GM18508 (cell line): ENCODE measurements at regions not wholly inside any gene's neighbourhood (a gene's known extent, or its start where the extent isn't known, plus 50 kb on each side); places are given as distances from the start of the nearest gene placed in this dataset.
"Not testable (repeated sequence)": the region's sequence is repeated elsewhere in the genome, so short reads cannot be mapped to it uniquely, and the experiment has no call there.

ENCODE experiments used
- ATAC-seq: cut with Tn5 transposase; IDR thresholded peaks from one replicate; pipeline ENCODE4 v1.9.1; 2021; ENCODE audit warnings: moderate number of reproducible peaks; ENCODE audit not compliant: insufficient read depth, unreplicated experiment

DNA sequence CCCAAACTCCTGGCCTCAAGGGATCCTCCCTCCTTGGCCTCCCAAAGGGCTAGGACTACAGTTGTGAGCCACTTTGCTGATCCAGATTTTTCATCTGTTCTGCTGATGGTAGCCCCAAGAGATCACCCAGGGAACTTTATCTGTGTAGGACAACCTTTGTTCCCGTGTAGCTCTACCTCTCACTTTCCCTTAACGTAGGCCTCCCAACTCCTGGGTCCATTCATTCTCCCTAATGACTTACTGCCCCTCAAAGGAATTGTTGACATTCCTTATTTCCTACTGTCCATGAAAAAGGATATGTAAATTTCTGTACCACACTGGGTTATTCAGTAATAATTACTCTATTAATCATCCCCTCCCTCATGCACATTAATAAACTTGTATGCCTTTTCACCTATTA, 51.0 kb upstream of the PHF24 start:
- ATAC-seq, result no peak

DNA sequence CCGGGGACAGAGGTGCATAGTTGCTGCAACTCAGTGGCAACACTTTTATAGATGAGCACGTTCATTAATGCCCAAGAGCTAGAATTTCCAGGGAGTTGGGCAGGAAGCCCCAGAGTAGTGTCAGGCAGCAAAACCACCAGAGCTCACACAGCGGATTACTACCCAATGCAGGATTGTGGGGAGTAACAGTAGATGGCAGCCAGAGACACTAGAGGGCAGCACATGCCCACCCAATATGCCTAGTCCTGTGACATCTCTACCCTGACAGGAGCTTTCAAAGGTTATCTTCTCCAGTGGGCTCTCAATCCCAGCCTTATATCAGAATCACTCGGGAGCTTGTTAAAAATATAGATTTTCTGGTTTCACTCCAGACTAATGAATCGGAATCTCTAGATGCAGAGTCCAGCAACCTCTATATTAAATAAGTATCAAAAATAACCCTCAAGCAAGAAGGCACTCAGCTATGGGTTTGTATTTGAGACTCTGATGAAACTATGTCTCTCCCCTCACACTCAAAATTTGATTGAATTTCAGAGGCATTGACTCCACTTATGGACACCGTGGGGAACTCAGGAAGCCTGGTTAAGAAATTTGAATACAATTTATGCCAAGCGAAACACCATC, 58.4 kb upstream of the PHF24 start:
- no peak for ATAC-seq

GRCh38 chr9:34898846-34899245, 59.2 kb upstream of the PHF24 start:
- ATAC-seq, result no peak

GRCh38 chr9:34896112-34896511, 62.0 kb upstream of the PHF24 start:
- ATAC-seq, result no peak

- ATAC-seq, result no peak
Observed at GRCh38 chr9:34892886-34893285, 65.2 kb upstream of the PHF24 start.

GRCh38 chr9:34891386-34891785, 66.7 kb upstream of the PHF24 start:
- ATAC-seq, result no peak

DNA sequence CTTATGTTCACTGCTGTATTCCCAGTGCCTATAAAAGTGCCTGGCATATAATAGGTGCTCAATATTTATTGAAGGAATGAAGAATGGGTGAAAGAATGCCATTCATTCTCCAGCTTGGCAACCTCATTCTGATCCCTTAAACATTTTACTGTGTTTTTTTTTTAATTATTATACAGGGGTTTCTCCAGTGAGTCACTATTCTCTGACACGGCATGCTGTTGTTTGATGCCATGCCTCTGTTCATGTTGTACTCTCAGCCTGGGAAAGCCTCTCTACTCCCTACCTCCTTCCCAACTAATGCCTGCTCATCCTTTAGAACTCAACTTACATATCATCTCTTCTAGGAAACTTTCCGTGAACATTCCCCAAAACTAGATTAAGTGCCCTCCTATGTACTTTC, 70.2 kb upstream of the PHF24 start:
- ATAC-seq, result no peak

GRCh38 chr9:34884747-34885189, 73.3 kb upstream of the PHF24 start:
- peak; percentile 76 for ATAC-seq

DNA sequence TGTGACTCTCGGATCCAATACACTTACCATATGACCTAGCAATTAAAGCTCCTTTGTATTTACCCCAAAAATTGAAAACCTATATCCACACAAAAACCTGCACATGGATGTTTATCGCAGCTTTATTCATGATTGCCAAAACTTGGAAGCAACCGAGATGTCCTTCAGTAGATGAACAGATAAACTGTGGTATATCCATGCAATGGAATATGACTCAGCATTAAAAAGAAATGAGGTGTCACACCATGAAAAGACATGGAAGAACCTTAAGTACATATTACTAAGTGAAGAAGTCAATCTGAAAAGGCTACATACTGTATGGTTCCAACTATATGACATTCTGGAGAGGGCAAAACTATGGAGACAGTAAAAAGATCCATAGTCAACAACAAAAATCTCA, 82.0 kb upstream of the PHF24 start:
- no peak for ATAC-seq

DNA sequence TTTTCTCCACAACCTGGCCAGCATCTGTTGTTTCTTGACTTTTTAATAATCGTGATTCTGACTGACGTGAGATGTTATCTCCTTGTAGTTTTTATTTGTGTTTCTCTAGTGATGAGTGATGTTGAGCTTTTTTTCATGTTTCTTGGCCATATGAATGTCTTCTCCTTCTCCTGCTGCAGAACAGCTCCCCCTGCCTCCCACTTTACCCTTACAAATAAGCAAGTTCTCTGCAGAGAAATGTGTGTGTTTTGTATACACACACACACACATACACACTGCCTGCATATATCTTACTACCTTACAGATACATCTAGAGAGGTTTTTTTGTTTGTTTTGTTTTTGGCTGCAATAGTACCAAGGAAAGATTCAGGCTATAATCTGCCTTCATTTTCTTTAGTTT, 88.7 kb upstream of the PHF24 start:
- ATAC-seq, result no peak

- no peak for ATAC-seq
Observed at GRCh38 chr9:34866614-34867013, 91.5 kb upstream of the PHF24 start.

DNA sequence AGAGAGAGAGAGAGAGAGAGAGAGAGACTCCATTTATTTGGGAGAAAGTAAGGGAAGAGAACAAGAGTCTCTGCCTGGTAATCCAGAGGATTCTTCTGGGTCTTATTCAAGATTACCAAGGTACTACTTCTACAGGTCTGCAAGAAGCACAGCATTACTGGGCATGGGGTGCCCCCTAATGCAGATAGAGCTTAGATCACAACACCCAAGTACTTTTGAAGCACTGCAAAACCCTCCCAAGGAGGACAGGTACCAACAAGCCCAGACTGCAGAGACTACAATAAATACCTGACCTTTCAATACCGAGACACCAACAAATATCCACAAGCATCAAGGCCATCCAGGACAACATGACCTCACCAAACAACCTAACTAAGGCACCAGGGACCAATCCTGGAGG, 94.7 kb upstream of the PHF24 start:
- ATAC-seq, result no peak

DNA sequence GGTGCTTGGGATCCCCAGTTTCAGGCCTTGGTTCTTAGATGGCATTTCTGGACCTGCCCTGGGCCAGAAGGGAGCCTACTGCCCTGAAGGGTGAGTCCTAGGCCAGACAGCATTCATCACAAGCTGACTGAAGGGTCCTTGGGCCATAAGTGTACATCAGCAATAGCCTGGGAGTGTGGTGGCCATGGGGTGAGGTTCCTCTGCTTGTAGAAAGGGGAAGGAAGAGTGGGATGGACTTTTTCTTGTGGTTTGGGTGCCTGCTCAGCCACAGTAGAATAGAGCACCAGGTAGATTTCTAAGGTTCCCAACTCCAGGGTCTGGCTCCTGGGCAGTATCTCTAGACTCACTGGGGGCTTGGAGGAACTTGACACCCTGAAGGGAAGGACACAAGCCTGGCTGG, 95.2 kb upstream of the PHF24 start:
- ATAC-seq, result no peak

- no peak for ATAC-seq
Observed at GRCh38 chr9:34862043-34862442, 96.0 kb upstream of the PHF24 start.

- ATAC-seq, result not testable (repeated sequence)
Observed at GRCh38 chr9:34855016-34855415, 103.1 kb upstream of the PHF24 start.

DNA sequence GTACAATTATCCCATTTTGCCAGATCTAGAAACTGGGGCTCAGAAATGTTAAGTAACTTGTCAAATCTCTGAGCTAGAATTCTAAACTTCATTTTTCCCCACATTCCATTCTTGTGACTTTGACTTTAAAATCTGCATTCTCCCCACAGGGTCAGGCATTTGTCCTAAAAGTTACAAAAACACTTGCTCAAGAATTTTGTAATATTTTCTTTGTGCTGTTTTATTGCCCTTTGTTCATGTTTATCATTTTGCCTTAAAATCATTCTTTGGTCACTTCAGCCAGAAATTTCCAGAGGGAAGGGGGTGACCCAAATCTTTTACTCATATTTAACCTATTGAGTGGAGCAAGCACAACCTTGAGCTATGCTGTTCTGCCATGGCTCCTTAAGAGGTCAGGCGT, 120.1 kb upstream of the CCL21 start:
- ATAC-seq, result no peak

GRCh38 chr9:34826999-34827538, 117.1 kb upstream of the CCL21 start:
- no peak for ATAC-seq

DNA sequence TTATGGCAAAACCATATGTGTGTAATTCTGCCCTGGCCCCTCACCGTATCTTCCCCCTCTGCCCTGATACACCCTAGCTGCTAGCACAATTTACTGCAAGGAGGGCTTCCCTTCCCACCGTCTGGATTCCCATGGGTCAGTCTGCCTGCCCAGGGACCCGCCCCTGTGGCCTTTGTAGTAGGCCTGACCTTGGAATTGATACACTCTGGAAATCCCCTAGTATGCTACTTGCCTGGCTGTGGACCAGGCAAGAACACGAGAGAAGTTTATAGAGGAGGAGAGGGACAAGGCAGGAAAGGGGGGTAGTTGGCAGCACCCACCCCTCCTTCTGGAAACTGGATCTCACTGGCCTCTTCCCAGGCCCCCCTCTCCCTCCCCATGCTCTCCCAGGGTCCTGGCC, 115.8 kb upstream of the CCL21 start:
- ATAC-seq, result no peak

GRCh38 chr9:34823778-34824177, 113.8 kb upstream of the CCL21 start:
- ATAC-seq, result no peak

DNA sequence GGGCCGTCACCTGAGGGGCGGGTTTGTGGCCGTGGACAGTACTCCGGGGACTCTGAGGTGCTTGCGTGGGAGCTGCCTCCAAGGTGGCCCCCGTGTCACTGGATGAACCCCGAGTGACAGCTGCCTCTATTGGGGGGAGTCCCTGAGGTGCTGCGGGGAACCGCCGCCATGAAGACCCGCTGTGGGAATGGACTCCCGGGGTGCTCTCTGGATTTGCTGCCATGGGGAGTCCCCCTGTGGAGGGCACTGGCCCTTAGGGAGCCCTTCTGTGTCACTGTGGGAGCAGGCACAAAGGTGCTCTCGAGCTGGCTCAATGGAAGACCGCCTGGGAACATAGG, 100.2 kb upstream of the CCL21 start:
- no peak for ATAC-seq

- ATAC-seq, result no peak
Observed at GRCh38 chr9:34809504-34810186, 99.7 kb upstream of the CCL21 start.

DNA sequence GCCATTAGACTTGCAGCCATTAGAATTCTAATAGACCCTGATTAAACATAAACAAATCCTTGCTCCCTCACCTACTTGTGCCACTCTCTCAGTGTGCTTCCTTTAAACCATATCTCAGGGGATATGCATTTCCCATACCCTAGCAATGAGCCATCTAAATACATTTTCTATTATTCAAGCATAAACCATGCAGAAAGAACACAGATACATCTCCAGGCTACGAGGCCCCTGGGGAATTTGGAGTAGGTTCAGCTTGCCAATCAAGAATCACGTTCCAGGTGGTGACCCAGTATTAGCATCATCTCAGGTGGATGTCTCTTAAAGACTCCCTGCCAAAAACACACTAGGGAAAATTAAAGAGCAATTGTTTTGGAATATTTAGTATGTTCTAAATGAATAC, 93.0 kb upstream of the CCL21 start:
- no peak for ATAC-seq
